ENCODE measurements at regions not wholly inside any gene's neighbourhood (a gene's known extent, or its start where the extent isn't known, plus 50 kb on each side); places are given as distances from the start of the nearest gene placed in this dataset.

- no peak for TF ChIP-seq CTCF (IDR thresholded peaks at IDR 0.05; ENCODE audit: insufficient read depth, low read depth, low read length)
- DNase-seq (ENCODE audit: low read depth) = no peak
- ChIA-PET CTCF (no interaction called here), POLR2A (no interaction called here)
- Histone ChIP-seq H3K4me3 (ENCODE audit: low read depth, low read length) (no peak overlapping the region), H3K36me3 (ENCODE audit: control insufficient read depth, insufficient read depth, low read length) (no peaks in the 10 kb centered on the region), H3K27me3 (ENCODE audit: control insufficient read depth, insufficient read depth, low read length) (no peaks in the 10 kb centered on the region)
These were observed 338.9 kb downstream of the TEX29 start for GRCh38 chr13:111659219-111659775.

- no peaks in the 10 kb centered on the region for H3K27me3 ChIP-seq (ENCODE audit: control insufficient read depth, insufficient read depth, low read length)
- ChIA-PET CTCF (no interaction called here), POLR2A (no interaction called here)
- no peak overlapping the region for H3K4me3 ChIP-seq (ENCODE audit: low read depth, low read length)
- no peak for DNase-seq (ENCODE audit: low read depth)
- TF ChIP-seq CTCF (IDR thresholded peaks at IDR 0.05; ENCODE audit: insufficient read depth, low read depth, low read length) = no peak
- no peaks in the 10 kb centered on the region for H3K36me3 ChIP-seq (ENCODE audit: control insufficient read depth, insufficient read depth, low read length)
These were observed 339.4 kb downstream of the TEX29 start for GRCh38 chr13:111659842-111660241.

GRCh38 chr13:111661052-111661451 lies 340.6 kb downstream of the TEX29 start:
- no peaks in the 10 kb centered on the region for H3K27me3 ChIP-seq (ENCODE audit: control insufficient read depth, insufficient read depth, low read length)
- ChIA-PET POLR2A (no interaction called here), CTCF (no interaction called here)
- no peak for TF ChIP-seq CTCF (IDR thresholded peaks at IDR 0.05; ENCODE audit: insufficient read depth, low read depth, low read length)
- H3K4me3 ChIP-seq (ENCODE audit: low read depth, low read length) = no peak overlapping the region
- H3K36me3 ChIP-seq (ENCODE audit: control insufficient read depth, insufficient read depth, low read length) = no peaks in the 10 kb centered on the region
- no peak for DNase-seq (ENCODE audit: low read depth)

DNA sequence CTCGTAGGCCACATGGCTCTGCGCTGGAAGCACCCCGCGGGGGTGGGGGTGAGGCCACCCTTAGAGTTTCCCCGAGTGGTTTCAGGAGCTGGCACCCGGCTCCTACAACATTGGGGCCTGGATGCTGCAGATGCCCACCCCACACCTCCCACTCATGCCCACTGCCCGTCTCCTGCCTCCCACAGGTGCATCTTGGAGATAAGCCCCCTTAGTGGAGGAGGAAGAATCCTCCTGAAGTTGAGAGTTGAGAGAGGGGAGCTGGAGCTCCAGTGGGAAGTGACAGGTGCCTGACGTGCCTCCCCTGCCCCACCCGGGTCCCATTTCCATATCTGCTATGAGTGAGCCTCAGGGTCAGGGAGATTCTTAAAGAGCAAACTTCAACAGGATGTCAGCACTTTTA lies 341.3 kb downstream of the TEX29 start:
- no peak for TF ChIP-seq CTCF (IDR thresholded peaks at IDR 0.05; ENCODE audit: insufficient read depth, low read depth, low read length)
- no peaks in the 10 kb centered on the region for H3K27me3 ChIP-seq (ENCODE audit: control insufficient read depth, insufficient read depth, low read length)
- no peak overlapping the region for H3K4me3 ChIP-seq (ENCODE audit: low read depth, low read length)
- H3K36me3 ChIP-seq (ENCODE audit: control insufficient read depth, insufficient read depth, low read length) = no peaks in the 10 kb centered on the region
- POLR2A ChIA-PET = no interaction called here
- CTCF ChIA-PET = no interaction called here
- DNase-seq (ENCODE audit: low read depth) = no peak

DNA sequence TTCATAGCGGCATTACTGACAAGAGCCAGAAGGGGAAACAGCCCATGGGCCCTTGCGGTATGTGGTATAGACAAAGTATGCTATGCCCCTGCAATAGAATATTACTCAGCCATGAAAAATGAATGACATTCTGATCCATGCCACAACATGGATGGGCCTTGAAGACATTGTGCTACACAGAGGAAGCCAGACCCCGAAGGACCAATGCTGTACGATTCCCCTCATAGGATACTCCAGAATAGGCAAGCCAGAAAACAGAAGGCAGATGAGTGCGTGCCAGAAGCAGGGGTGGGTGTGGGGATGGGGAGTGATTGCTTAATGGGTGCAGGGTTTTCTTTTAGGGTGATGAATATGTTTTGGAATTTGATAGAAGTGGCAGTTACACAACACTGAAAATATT lies 342.0 kb downstream of the TEX29 start:
- Histone ChIP-seq H3K27me3 (ENCODE audit: control insufficient read depth, insufficient read depth, low read length) (no peaks in the 10 kb centered on the region), H3K36me3 (ENCODE audit: control insufficient read depth, insufficient read depth, low read length) (no peaks in the 10 kb centered on the region), H3K4me3 (ENCODE audit: low read depth, low read length) (no peak overlapping the region)
- no peak for DNase-seq (ENCODE audit: low read depth)
- CTCF ChIA-PET = no interaction called here
- no peak for TF ChIP-seq CTCF (IDR thresholded peaks at IDR 0.05; ENCODE audit: insufficient read depth, low read depth, low read length)
- POLR2A ChIA-PET = no interaction called here
